ENCODE measurements at regions not wholly inside any gene's neighbourhood (a gene's known extent, or its start where the extent isn't known, plus 50 kb on each side); places are given as distances from the start of the nearest gene placed in this dataset.

GRCh38 chr3:90041995-90042394 is 934.6 kb downstream of the EPHA3 start:
- no peaks in the 10 kb centered on the region for H3K27me3 ChIP-seq (ENCODE audit: insufficient read depth, poor library complexity, severe bottlenecking)
- no peak overlapping the region for H3K4me3 ChIP-seq (replicated peaks; ENCODE audit: insufficient read depth, low read length)
- DNase-seq (ENCODE audit: low read depth in 1 of 2, low spot score in 1 of 2) = no peak
- no peak for TF ChIP-seq GABPA (IDR thresholded peaks at IDR 0.05; ENCODE audit: low read depth)
- no peak for TF ChIP-seq SPI1 (IDR thresholded peaks at IDR 0.05; ENCODE audit: borderline replicate concordance, low read depth)
- TF ChIP-seq REST (IDR thresholded peaks at IDR 0.05; ENCODE audit: insufficient replicate concordance, low read depth) = no peak
- no peak for TF ChIP-seq POLR2AphosphoS5 (IDR thresholded peaks at IDR 0.05; ENCODE audit: low read depth)
- H3K27ac ChIP-seq (replicated peaks) = no peak overlapping the region

GRCh38 chr3:90043287-90043686 is 935.9 kb downstream of the EPHA3 start:
- DNase-seq (ENCODE audit: low read depth in 1 of 2, low spot score in 1 of 2) = no peak
- TF ChIP-seq GABPA (IDR thresholded peaks at IDR 0.05; ENCODE audit: low read depth) (no peak), SPI1 (IDR thresholded peaks at IDR 0.05; ENCODE audit: borderline replicate concordance, low read depth) (no peak), POLR2AphosphoS5 (IDR thresholded peaks at IDR 0.05; ENCODE audit: low read depth) (no peak), CTCF (IDR thresholded peaks at IDR 0.05; ENCODE audit: insufficient read depth, low read length) (no peak), REST (IDR thresholded peaks at IDR 0.05; ENCODE audit: insufficient replicate concordance, low read depth) (no peak)
- Histone ChIP-seq H3K4me3 (replicated peaks; ENCODE audit: insufficient read depth, low read length) (no peak overlapping the region), H3K27ac (replicated peaks) (no peak overlapping the region), H3K27me3 (ENCODE audit: insufficient read depth, poor library complexity, severe bottlenecking) (no peaks in the 10 kb centered on the region)

GRCh38 chr3:90044084-90044816 is 936.8 kb downstream of the EPHA3 start:
- H3K27ac ChIP-seq (replicated peaks) = no peak overlapping the region
- TF ChIP-seq CTCF (IDR thresholded peaks at IDR 0.05; ENCODE audit: insufficient read depth, low read length) = no peak
- no peak for TF ChIP-seq GABPA (IDR thresholded peaks at IDR 0.05; ENCODE audit: low read depth)

GRCh38 chr3:90052425-90052950 is 945.1 kb downstream of the EPHA3 start:
- no peak for DNase-seq (ENCODE audit: low read depth in 1 of 2, low spot score in 1 of 2)
- TF ChIP-seq CTCF (IDR thresholded peaks at IDR 0.05; ENCODE audit: insufficient read depth, low read length) = no peak
- no peak for TF ChIP-seq POLR2AphosphoS5 (IDR thresholded peaks at IDR 0.05; ENCODE audit: low read depth)
- TF ChIP-seq GABPA (IDR thresholded peaks at IDR 0.05; ENCODE audit: low read depth) = no peak
- no peak for TF ChIP-seq SPI1 (IDR thresholded peaks at IDR 0.05; ENCODE audit: borderline replicate concordance, low read depth)
- TF ChIP-seq REST (IDR thresholded peaks at IDR 0.05; ENCODE audit: insufficient replicate concordance, low read depth) = no peak
- Histone ChIP-seq H3K4me3 (replicated peaks; ENCODE audit: insufficient read depth, low read length) (no peak overlapping the region), H3K27ac (replicated peaks) (no peak overlapping the region), H3K27me3 (ENCODE audit: insufficient read depth, poor library complexity, severe bottlenecking) (no peaks in the 10 kb centered on the region)

More at GRCh38 chr3:90044084-90044816, 936.8 kb downstream of the EPHA3 start:
- H3K4me3 ChIP-seq (replicated peaks; ENCODE audit: insufficient read depth, low read length) = no peak overlapping the region
- H3K27me3 ChIP-seq (ENCODE audit: insufficient read depth, poor library complexity, severe bottlenecking) = no peaks in the 10 kb centered on the region
- DNase-seq (ENCODE audit: low read depth in 1 of 2, low spot score in 1 of 2) = no peak
